ENCODE measurements at regions not wholly inside any gene's neighbourhood (a gene's known extent, or its start where the extent isn't known, plus 50 kb on each side); places are given as distances from the start of the nearest gene placed in this dataset.

- TF ChIP-seq ZNF407 (IDR thresholded peaks at IDR 0.05; ENCODE audit: low read depth) (no peak), ZNF764 (CRISPR knock-in tag; IDR thresholded peaks at IDR 0.05; ENCODE audit: low read depth) (no peak), ZBTB34 (CRISPR knock-in tag; IDR thresholded peaks at IDR 0.05) (no peak), RBM39 (optimal IDR thresholded peaks at IDR 0.05; ENCODE audit: low read depth, low read length) (no peak), CTBP1 (IDR thresholded peaks at IDR 0.05; ENCODE audit: borderline replicate concordance) (no peak), NFIC (IDR thresholded peaks at IDR 0.05) (no peak), PBX2 (CRISPR knock-in tag; IDR thresholded peaks at IDR 0.05; ENCODE audit: low read depth) (no peak), PBX2 (tag; conservative IDR thresholded peaks at IDR 0.05; ENCODE audit: low read depth) (no peak), LCOR (CRISPR knock-in tag; IDR thresholded peaks at IDR 0.05) (no peak), NEUROD1 (IDR thresholded peaks at IDR 0.05; ENCODE audit: borderline replicate concordance, low read depth, low read length, partially characterized antibody) (no peak), HNRNPK (IDR thresholded peaks at IDR 0.05; ENCODE audit: low read depth, low read length, poor library complexity, severe bottlenecking) (no peak)
Measured at GRCh38 chr12:41903014-41903708, 241.5 kb downstream of the GXYLT1 start (continued).

All from K562 (cell line).